ENCODE measurements at regions not wholly inside any gene's neighbourhood (a gene's known extent, or its start where the extent isn't known, plus 50 kb on each side); places are given as distances from the start of the nearest gene placed in this dataset.
"Not testable (repeated sequence)": the region's sequence is repeated elsewhere in the genome, so short reads cannot be mapped to it uniquely, and the experiment has no call there.

GRCh38 chr5:159576902-159577301 lies 246.6 kb upstream of the IL12B start:
- no peaks in the 10 kb centered on the region for H3K9me3 ChIP-seq (ENCODE audit: control insufficient read depth, insufficient read depth, low read length)
- no peaks in the 10 kb centered on the region for H3K36me3 ChIP-seq (ENCODE audit: control insufficient read depth, insufficient read depth, low read length)
- no peak overlapping the region for H3K4me3 ChIP-seq (ENCODE audit: low read depth, low read length)
- H3K9ac ChIP-seq (ENCODE audit: low read depth, low read length) = no peak overlapping the region
- H3K4me1 ChIP-seq (ENCODE audit: control insufficient read depth, insufficient read depth, low read length) = no peaks in the 10 kb centered on the region
- no peaks in the 10 kb centered on the region for H3K27me3 ChIP-seq (ENCODE audit: control insufficient read depth, insufficient read depth, low read length)

- H3K4me3 ChIP-seq (ENCODE audit: low read depth, low read length) = no peak overlapping the region
- no peaks in the 10 kb centered on the region for H3K36me3 ChIP-seq (ENCODE audit: control insufficient read depth, insufficient read depth, low read length)
- no peaks in the 10 kb centered on the region for H3K9me3 ChIP-seq (ENCODE audit: control insufficient read depth, insufficient read depth, low read length)
- no peaks in the 10 kb centered on the region for H3K4me1 ChIP-seq (ENCODE audit: control insufficient read depth, insufficient read depth, low read length)
- no peaks in the 10 kb centered on the region for H3K27me3 ChIP-seq (ENCODE audit: control insufficient read depth, insufficient read depth, low read length)
- H3K9ac ChIP-seq (ENCODE audit: low read depth, low read length) = no peak overlapping the region
Measured at GRCh38 chr5:159581502-159582249, 251.4 kb upstream of the IL12B start.

GRCh38 chr5:159582756-159583541 lies 252.7 kb upstream of the IL12B start:
- no peaks in the 10 kb centered on the region for H3K36me3 ChIP-seq (ENCODE audit: control insufficient read depth, insufficient read depth, low read length)
- H3K4me1 ChIP-seq (ENCODE audit: control insufficient read depth, insufficient read depth, low read length) = no peaks in the 10 kb centered on the region
- no peaks in the 10 kb centered on the region for H3K27me3 ChIP-seq (ENCODE audit: control insufficient read depth, insufficient read depth, low read length)
- no peak overlapping the region for H3K9ac ChIP-seq (ENCODE audit: low read depth, low read length)
- H3K4me3 ChIP-seq (ENCODE audit: low read depth, low read length) = no peak overlapping the region
- H3K9me3 ChIP-seq (ENCODE audit: control insufficient read depth, insufficient read depth, low read length) = no peaks in the 10 kb centered on the region

GRCh38 chr5:159586921-159587320 lies 256.6 kb upstream of the IL12B start:
- no peaks in the 10 kb centered on the region for H3K36me3 ChIP-seq (ENCODE audit: control insufficient read depth, insufficient read depth, low read length)
- H3K9ac ChIP-seq (ENCODE audit: low read depth, low read length) = no peak overlapping the region
- no peaks in the 10 kb centered on the region for H3K4me1 ChIP-seq (ENCODE audit: control insufficient read depth, insufficient read depth, low read length)
- no peaks in the 10 kb centered on the region for H3K9me3 ChIP-seq (ENCODE audit: control insufficient read depth, insufficient read depth, low read length)
- no peak overlapping the region for H3K4me3 ChIP-seq (ENCODE audit: low read depth, low read length)
- no peaks in the 10 kb centered on the region for H3K27me3 ChIP-seq (ENCODE audit: control insufficient read depth, insufficient read depth, low read length)

DNA sequence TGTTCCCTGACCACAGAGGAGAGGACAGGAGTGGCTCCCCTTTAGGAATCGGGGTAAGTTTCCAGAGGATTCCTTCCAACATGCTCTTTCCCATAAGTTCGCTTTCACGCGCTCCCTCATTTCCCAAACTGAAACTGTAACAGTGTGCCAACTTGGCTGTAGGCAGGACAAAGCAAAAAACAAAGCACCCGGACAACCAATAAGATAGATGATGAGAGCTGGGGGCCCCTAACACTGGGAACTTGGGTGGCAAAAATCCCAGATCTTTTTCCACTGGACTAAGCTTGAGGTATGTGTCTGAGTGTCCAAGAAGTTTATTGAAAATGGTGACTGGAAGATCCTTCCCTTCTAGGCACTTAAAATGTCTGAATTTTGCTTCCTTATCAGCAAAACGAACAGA lies 258.7 kb upstream of the IL12B start:
- Histone ChIP-seq H3K9me3 (ENCODE audit: control insufficient read depth, insufficient read depth, low read length) (no peaks in the 10 kb centered on the region), H3K27me3 (ENCODE audit: control insufficient read depth, insufficient read depth, low read length) (no peaks in the 10 kb centered on the region), H3K36me3 (ENCODE audit: control insufficient read depth, insufficient read depth, low read length) (no peaks in the 10 kb centered on the region), H3K9ac (ENCODE audit: low read depth, low read length) (no peak overlapping the region), H3K4me3 (ENCODE audit: low read depth, low read length) (no peak overlapping the region), H3K4me1 (ENCODE audit: control insufficient read depth, insufficient read depth, low read length) (no peaks in the 10 kb centered on the region)

GRCh38 chr5:159593518-159594073 lies 263.3 kb upstream of the IL12B start:
- H3K36me3 ChIP-seq (ENCODE audit: control insufficient read depth, insufficient read depth, low read length) = no peaks in the 10 kb centered on the region
- no peak overlapping the region for H3K9ac ChIP-seq (ENCODE audit: low read depth, low read length)
- H3K9me3 ChIP-seq (ENCODE audit: control insufficient read depth, insufficient read depth, low read length) = peaks cover 4% of the 10 kb centered on the region
- no peaks in the 10 kb centered on the region for H3K4me1 ChIP-seq (ENCODE audit: control insufficient read depth, insufficient read depth, low read length)
- no peaks in the 10 kb centered on the region for H3K27me3 ChIP-seq (ENCODE audit: control insufficient read depth, insufficient read depth, low read length)
- no peak overlapping the region for H3K4me3 ChIP-seq (ENCODE audit: low read depth, low read length)

DNA sequence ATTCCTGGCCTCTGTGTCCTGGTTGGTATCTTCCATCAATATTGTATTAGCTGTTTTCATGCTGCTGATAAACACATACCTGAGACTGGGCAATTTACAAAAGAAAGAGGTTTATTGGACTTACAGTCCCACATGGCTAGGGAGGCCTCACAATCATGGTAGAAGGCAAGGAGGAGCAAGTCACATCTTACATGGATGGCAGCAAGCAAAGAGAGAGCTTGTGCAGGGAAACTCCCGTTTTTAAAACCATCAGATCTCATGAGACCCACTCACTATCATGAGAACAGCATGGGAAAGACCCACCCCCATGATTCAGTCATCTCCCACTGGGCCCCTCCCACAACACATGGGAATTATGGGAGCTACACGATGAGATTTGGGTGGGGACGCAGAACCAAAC lies 265.3 kb upstream of the IL12B start:
- H3K27me3 ChIP-seq (ENCODE audit: control insufficient read depth, insufficient read depth, low read length) = not testable (repeated sequence)

DNA sequence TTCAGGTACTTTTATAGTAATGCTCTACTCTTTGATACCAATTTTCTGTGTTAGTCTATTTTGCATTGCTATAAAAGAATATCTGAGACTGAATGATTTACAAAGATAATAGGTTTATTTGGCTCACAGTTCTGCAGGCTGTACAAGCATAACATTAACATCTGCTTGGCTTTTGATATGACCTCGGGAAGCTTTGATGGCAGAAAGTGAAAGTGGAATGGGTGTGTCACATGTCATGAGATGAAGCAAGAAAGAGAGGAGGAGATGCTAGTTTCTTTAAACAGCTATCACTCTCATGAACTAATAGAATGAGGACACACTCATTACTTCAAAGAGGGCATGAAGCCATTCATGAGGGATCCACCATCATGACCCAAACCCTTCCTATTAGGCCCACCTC lies 270.9 kb upstream of the IL12B start:
- H3K36me3 ChIP-seq (ENCODE audit: control insufficient read depth, insufficient read depth, low read length) = no peaks in the 10 kb centered on the region
- no peak overlapping the region for H3K4me3 ChIP-seq (ENCODE audit: low read depth, low read length)
- H3K9ac ChIP-seq (ENCODE audit: low read depth, low read length) = no peak overlapping the region
- H3K27me3 ChIP-seq (ENCODE audit: control insufficient read depth, insufficient read depth, low read length) = no peaks in the 10 kb centered on the region
- H3K4me1 ChIP-seq (ENCODE audit: control insufficient read depth, insufficient read depth, low read length) = no peaks in the 10 kb centered on the region
- peaks cover 3% of the 10 kb centered on the region for H3K9me3 ChIP-seq (ENCODE audit: control insufficient read depth, insufficient read depth, low read length)

More for the DNA sequence above, 265.3 kb upstream of the IL12B start:
- not testable (repeated sequence) for H3K9me3 ChIP-seq (ENCODE audit: control insufficient read depth, insufficient read depth, low read length); H3K4me3 ChIP-seq (ENCODE audit: low read depth, low read length); H3K36me3 ChIP-seq (ENCODE audit: control insufficient read depth, insufficient read depth, low read length); H3K4me1 ChIP-seq (ENCODE audit: control insufficient read depth, insufficient read depth, low read length); H3K9ac ChIP-seq (ENCODE audit: low read depth, low read length)

- Histone ChIP-seq H3K36me3 (ENCODE audit: control insufficient read depth, insufficient read depth, low read length) (no peaks in the 10 kb centered on the region), H3K9me3 (ENCODE audit: control insufficient read depth, insufficient read depth, low read length) (peaks cover 3% of the 10 kb centered on the region), H3K4me3 (ENCODE audit: low read depth, low read length) (no peak overlapping the region), H3K9ac (ENCODE audit: low read depth, low read length) (no peak overlapping the region), H3K27me3 (ENCODE audit: control insufficient read depth, insufficient read depth, low read length) (no peaks in the 10 kb centered on the region), H3K4me1 (ENCODE audit: control insufficient read depth, insufficient read depth, low read length) (no peaks in the 10 kb centered on the region)
Measured at GRCh38 chr5:159602434-159602833, 272.1 kb upstream of the IL12B start.

- H3K4me3 ChIP-seq (ENCODE audit: low read depth, low read length) = no peak overlapping the region
- H3K9me3 ChIP-seq (ENCODE audit: control insufficient read depth, insufficient read depth, low read length) = peaks cover 3% of the 10 kb centered on the region
- no peaks in the 10 kb centered on the region for H3K36me3 ChIP-seq (ENCODE audit: control insufficient read depth, insufficient read depth, low read length)
Measured at GRCh38 chr5:159605585-159605984, 275.3 kb upstream of the IL12B start.

GRCh38 chr5:159609359-159609758 lies 279.1 kb upstream of the IL12B start:
- H3K27me3 ChIP-seq (ENCODE audit: control insufficient read depth, insufficient read depth, low read length) = no peaks in the 10 kb centered on the region
- no peaks in the 10 kb centered on the region for H3K4me1 ChIP-seq (ENCODE audit: control insufficient read depth, insufficient read depth, low read length)
- H3K4me3 ChIP-seq (ENCODE audit: low read depth, low read length) = no peak overlapping the region
- H3K9me3 ChIP-seq (ENCODE audit: control insufficient read depth, insufficient read depth, low read length) = no peaks in the 10 kb centered on the region
- H3K9ac ChIP-seq (ENCODE audit: low read depth, low read length) = no peak overlapping the region
- H3K36me3 ChIP-seq (ENCODE audit: control insufficient read depth, insufficient read depth, low read length) = no peaks in the 10 kb centered on the region

More at GRCh38 chr5:159605585-159605984, 275.3 kb upstream of the IL12B start:
- no peaks in the 10 kb centered on the region for H3K4me1 ChIP-seq (ENCODE audit: control insufficient read depth, insufficient read depth, low read length)
- H3K27me3 ChIP-seq (ENCODE audit: control insufficient read depth, insufficient read depth, low read length) = no peaks in the 10 kb centered on the region
- no peak overlapping the region for H3K9ac ChIP-seq (ENCODE audit: low read depth, low read length)

Data from iPS-15b (cell line).